Sigmoid colon (tissue), 4 donors: ENCODE measurements at regions not wholly inside any gene's neighbourhood (a gene's known extent, or its start where the extent isn't known, plus 50 kb on each side); places are given as distances from the start of the nearest gene placed in this dataset.

Experiments used
- POLR2AphosphoS5 ChIP-seq, 4 donors: sonication (generic); formaldehyde crosslinking; IDR thresholded peaks; one replicate each; pipeline ENCODE4 v1.6.1; 2017; ENCODE audit warnings: antibody characterized with exemption in 4 of 4
- TF ChIP-seq, protein P1 (sequence below), 4 experiments: fragments of 450-650 bp in 3 of 4; fragments of 200-600 bp in 1 of 4; IDR thresholded peaks; one replicate each; pipeline ENCODE4 v1.5.1; 2016 to 2019; ENCODE audit warnings: antibody characterized with exemption in 4 of 4, mild to moderate bottlenecking in 3 of 4, moderate library complexity in 2 of 4

DNA sequence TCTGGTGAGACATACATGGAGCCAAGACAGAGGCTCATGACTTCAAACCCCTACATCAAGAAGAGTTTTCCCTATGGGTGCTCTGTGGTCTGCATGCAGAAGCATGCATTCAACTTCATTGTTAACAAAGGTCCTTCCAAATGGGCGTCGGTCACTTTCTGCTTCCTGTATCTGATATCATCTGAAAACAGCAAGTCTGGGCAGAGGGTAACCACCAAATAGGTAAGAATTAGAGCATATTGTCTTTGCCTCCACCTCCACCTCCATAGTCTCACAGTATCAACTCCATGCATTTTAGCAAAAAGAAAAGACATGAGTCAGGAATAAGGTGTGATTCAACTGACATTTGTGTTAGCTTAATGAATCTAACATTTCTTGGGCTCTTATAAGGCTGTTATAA lies 462.9 kb downstream of the DMRT2 start:
- TF ChIP-seq, protein P1, sequence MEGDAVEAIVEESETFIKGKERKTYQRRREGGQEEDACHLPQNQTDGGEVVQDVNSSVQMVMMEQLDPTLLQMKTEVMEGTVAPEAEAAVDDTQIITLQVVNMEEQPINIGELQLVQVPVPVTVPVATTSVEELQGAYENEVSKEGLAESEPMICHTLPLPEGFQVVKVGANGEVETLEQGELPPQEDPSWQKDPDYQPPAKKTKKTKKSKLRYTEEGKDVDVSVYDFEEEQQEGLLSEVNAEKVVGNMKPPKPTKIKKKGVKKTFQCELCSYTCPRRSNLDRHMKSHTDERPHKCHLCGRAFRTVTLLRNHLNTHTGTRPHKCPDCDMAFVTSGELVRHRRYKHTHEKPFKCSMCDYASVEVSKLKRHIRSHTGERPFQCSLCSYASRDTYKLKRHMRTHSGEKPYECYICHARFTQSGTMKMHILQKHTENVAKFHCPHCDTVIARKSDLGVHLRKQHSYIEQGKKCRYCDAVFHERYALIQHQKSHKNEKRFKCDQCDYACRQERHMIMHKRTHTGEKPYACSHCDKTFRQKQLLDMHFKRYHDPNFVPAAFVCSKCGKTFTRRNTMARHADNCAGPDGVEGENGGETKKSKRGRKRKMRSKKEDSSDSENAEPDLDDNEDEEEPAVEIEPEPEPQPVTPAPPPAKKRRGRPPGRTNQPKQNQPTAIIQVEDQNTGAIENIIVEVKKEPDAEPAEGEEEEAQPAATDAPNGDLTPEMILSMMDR (IDR thresholded peaks at IDR 0.05), result no peak
- TF ChIP-seq POLR2AphosphoS5 (IDR thresholded peaks at IDR 0.05), result no peak
